ENCODE measurements at regions not wholly inside any gene's neighbourhood (a gene's known extent, or its start where the extent isn't known, plus 50 kb on each side); places are given as distances from the start of the nearest gene placed in this dataset.

GRCh38 chr5:174404848-174405247 lies 319.5 kb upstream of the MSX2 start:
- Histone ChIP-seq H3K4me3 (replicated peaks; ENCODE audit: insufficient read depth, low read length) (no peak overlapping the region), H3K27ac (replicated peaks) (no peak overlapping the region), H3K27me3 (ENCODE audit: insufficient read depth, poor library complexity, severe bottlenecking) (no peaks in the 10 kb centered on the region)
- TF ChIP-seq SPI1 (IDR thresholded peaks at IDR 0.05; ENCODE audit: borderline replicate concordance, low read depth), result no peak
- no peak for TF ChIP-seq GABPA (IDR thresholded peaks at IDR 0.05; ENCODE audit: low read depth)
- no peak for TF ChIP-seq CTCF (IDR thresholded peaks at IDR 0.05; ENCODE audit: insufficient read depth, low read length)
- TF ChIP-seq REST (IDR thresholded peaks at IDR 0.05; ENCODE audit: insufficient replicate concordance, low read depth), result no peak
- TF ChIP-seq POLR2AphosphoS5 (IDR thresholded peaks at IDR 0.05; ENCODE audit: low read depth), result no peak
- DNase-seq (ENCODE audit: low read depth in 1 of 2, low spot score in 1 of 2), result no peak

GRCh38 chr5:174409070-174409469 lies 315.3 kb upstream of the MSX2 start:
- H3K27me3 ChIP-seq (ENCODE audit: insufficient read depth, poor library complexity, severe bottlenecking), result no peaks in the 10 kb centered on the region
- TF ChIP-seq SPI1 (IDR thresholded peaks at IDR 0.05; ENCODE audit: borderline replicate concordance, low read depth) (peak; percentile 92), REST (IDR thresholded peaks at IDR 0.05; ENCODE audit: insufficient replicate concordance, low read depth) (no peak), GABPA (IDR thresholded peaks at IDR 0.05; ENCODE audit: low read depth) (no peak), CTCF (IDR thresholded peaks at IDR 0.05; ENCODE audit: insufficient read depth, low read length) (peak; percentile 58)
- H3K27ac ChIP-seq (replicated peaks), result no peak overlapping the region
- DNase-seq (ENCODE audit: low read depth in 1 of 2, low spot score in 1 of 2), result peak; percentile 10 to 64
- H3K4me3 ChIP-seq (replicated peaks; ENCODE audit: insufficient read depth, low read length), result no peak overlapping the region

- no peaks in the 10 kb centered on the region for H3K27me3 ChIP-seq (ENCODE audit: insufficient read depth, poor library complexity, severe bottlenecking)
- TF ChIP-seq CTCF (IDR thresholded peaks at IDR 0.05; ENCODE audit: insufficient read depth, low read length) (no peak), POLR2AphosphoS5 (IDR thresholded peaks at IDR 0.05; ENCODE audit: low read depth) (no peak), REST (IDR thresholded peaks at IDR 0.05; ENCODE audit: insufficient replicate concordance, low read depth) (no peak)
- no peak overlapping the region for H3K4me3 ChIP-seq (replicated peaks; ENCODE audit: insufficient read depth, low read length)
- no peak for DNase-seq (ENCODE audit: low read depth in 1 of 2, low spot score in 1 of 2)
- H3K27ac ChIP-seq (replicated peaks), result no peak overlapping the region
Measured at GRCh38 chr5:174409971-174410370, 314.4 kb upstream of the MSX2 start.
